NCI-H1694 (cell line): ENCODE measurements at regions not wholly inside any gene's neighbourhood (a gene's known extent, or its start where the extent isn't known, plus 50 kb on each side); places are given as distances from the start of the nearest gene placed in this dataset.
"Not testable (repeated sequence)": the region's sequence is repeated elsewhere in the genome, so short reads cannot be mapped to it uniquely, and the experiment has no call there.

Experiments used
- DNase-seq: peaks from one replicate; lab custom pipeline; 2025; lab: John Stamatoyannopoulos, UW

DNA sequence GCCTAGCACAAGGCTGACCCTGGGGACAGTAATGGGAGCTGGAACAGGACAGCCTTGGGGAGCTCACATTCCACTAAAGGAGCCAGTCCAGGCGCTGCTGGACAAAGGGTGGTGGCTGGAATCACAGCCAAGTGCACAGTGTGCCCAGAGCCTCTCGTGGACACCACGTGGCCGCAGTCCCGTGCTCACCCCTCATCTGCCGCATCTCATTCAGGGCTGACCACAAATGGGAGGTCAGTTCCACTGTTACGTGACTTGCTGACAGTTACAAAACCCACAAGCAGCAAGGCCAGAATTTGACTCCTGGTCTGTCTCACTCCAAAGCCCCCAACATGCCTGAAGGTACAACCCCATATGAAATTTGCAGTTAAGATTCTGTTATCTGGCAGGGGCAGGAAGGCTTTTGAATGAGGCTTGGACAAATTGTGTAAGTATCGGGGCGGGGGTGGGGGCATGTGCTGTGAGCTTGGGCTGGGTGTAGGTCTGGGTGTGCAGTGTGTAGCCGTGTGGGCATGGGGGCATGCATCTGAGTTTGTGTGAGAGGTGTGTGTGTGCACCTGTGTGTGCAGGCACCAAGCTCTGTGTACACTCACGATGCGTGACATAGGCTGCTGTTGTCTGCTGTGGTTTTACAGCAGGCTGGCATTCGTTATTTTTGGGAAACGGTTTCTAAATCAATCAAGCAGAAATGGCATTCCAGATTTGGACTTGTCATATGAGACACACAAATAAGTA lies 301.7 kb downstream of the BRD1 start:
- DNase-seq, result no peak

DNA sequence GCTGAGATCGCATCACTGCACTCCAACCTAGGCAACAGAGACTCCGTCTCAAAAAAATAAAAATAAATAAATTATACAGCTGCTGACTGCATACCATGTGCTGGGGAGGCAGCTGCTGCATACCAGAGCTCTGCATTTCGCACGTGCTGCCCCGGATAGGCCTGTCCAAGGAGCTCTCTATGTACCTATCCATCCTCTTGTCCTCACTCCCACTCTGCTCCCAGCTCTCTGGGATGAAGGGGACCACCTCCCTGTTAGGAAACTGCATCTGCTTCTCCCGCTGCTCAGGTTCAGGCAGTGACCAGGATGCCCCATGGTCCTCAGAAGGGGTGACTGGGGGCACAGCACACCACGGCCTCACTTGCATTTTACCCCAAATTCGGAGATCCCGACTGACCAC lies 302.3 kb downstream of the BRD1 start:
- DNase-seq, result no peak

DNA sequence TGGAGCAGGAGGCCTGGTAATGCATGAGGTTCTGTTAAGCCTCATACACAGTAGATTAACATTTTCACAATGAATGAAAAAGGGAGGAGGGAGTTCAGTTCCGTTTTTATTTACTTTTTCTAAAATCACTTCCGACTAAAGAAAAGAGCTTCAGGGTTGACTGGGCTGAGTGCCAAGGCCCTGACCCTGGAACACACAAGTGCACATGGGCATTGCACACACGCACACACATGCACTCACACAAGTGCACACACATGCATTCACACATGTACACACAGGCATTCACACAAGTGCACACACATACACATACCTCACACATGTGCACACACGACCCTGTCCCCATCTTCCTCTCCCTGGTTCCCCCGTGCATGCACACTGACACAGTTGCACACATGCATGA lies 303.3 kb downstream of the BRD1 start:
- no peak for DNase-seq

DNA sequence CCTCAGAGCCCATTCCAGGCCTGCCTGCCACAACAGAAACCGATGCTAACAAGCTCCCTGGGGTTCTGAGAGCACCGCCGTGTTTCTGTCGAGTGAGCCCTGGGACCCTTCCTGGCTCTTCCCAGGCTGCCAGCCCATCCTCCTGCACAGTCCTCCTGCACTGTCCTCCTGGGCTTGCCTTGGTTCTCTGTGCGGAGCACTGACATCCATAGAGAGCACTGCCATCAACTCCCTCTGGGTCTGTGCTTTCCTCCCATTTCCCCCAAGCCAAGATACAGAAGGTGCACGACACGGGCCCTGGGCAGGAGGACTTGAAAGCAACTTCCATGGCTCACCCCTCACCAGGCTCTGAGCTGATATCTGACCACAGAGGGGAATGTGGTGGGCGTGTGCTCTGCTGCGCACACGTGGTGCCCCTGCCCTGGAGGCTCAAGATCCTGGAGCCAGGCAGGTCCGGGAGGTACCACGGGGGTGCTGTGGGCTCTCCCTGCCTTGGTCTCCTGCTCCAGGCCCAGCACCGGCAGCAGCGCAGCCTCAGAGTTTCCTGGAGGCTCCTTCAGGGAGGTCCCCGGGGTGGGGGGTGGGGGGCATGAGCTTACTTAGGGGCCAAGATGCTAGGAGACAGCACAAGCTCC lies 304.2 kb downstream of the BRD1 start:
- no peak for DNase-seq

DNA sequence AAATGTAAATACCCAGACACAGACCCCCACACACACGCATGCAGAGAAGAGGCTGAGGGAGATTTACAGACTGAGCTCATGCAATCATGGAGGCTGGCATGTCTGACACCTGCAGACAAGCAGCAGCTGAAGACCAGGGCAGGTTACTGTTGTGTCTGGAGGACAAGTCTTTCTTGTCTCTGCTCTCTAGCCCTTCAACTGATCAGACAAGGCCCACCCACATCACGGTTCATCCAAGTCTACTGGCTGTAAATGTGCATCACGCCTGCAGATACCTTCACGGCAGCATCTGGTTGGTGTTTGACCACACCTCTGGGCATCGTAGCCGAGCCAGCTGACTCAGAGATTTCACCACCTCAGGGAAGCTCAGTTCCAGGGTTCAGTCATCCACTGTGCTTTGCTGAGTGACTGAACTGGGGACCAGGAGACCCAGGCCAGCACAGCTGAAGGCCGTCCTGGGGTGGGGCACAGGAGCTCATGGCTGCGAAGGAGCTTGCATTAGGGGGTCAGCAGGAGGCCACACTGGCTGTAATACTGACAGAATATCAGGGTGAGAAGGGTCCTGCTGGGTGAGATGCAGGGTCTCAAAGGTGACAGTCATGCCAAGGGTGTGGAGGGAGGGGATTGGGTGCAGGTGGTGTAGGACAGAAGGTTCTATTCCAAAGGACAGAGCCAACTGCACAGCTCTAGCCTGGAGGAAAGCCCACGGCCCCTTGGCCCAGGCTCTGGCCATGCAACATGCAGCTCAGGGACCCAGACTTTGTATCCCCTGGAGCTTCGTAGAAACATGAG lies 304.9 kb downstream of the BRD1 start:
- DNase-seq, result no peak

DNA sequence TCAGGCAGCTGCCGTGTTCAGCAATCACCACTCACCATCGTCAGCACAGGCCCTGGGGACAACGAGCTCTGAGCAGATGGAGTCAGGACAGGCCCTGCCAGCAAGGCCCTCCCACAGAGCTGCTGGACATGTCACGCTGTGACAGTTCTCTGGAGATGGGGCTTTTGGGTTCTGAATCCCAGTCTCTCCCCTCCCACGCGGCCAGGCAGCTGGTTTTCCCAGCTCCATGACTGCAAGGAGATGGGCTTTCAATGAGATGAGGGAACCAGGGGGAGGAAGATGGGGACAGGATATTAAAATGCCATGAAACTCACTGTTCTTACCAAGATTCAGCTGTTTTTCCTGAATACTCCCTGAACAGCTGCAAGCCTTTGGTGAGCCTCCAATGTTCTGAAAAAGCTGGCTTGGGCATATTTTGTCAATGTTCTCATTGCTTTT lies 305.9 kb downstream of the BRD1 start:
- no peak for DNase-seq

DNA sequence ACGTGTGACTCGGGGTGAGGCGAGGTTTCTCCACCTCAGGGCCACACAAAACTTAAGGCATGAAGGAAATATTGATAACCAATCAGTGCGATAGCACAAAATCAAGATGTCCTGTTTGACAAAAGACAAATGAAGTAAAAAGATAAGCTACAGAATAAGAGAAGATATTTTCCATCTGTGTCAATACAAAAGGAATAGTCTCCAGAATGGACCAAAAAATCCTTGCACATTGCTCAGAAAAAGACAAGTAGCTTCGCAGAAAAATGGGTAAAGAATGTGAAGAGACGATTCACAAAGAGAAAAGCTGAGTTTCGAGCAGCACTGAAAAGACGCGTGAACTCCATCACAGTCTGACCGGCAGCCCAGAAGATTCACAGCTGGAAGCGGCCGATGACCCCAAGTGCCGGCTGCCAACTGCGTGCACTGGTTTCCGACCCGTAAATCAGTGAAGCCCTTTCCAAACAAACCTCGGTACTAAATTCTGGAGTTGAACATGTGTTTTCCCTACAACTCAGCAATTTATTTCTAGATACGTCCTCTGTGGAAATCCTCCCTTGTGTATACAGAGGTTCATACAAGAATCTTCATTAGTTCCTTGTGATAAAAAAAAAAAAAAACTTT lies 308.4 kb downstream of the BRD1 start:
- no peak for DNase-seq

DNA sequence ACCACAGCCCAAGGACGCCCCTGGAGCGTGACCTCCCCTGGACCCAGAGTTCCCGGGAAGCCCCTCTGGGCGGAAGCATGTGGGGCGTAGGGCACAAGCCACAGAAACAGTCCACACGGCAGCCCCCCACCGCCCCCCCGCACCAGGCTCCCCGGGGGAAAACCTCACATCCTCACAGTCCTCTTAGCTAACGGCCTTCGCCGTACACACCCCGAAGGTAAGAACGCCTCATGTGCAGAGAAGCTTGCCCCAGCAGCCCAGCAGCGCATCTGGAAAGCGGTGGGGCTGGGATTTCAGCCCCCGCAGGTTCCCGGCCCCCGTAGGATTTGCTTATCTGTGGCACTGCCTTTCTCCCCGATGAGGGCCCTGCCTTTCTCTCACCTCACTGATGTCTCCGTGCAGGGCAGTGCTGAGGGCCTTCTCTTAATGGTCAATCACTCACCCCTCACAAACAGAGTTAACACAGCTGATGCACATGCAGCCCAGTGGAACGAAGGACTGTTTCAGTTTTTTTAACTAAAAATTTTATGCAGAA lies 309.2 kb downstream of the BRD1 start:
- DNase-seq, result no peak

DNA sequence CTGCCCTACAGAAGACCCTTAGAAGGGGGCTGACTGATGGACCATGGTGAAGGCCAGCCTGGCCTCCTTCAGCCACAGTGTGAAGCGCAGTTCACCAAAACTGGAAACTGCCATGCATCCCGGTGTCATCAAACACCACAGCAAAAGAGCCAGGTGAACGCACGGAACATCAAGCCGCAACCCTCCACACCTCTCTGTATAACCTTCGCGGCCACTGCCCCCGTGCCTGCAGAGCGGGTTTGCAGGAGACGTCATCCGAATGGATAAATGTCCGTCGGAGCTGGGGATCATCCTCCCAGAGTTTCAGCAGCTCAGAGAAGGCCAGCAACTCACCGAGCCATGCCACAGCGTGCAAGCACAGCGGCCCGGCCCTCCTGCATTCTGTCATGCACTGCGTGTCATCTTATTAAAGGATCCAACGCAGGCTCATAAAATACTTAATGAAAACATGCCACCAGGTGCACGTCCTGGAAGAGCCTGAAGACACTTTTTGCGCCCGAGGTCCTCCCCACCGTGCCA lies 309.9 kb downstream of the BRD1 start:
- no peak for DNase-seq

DNA sequence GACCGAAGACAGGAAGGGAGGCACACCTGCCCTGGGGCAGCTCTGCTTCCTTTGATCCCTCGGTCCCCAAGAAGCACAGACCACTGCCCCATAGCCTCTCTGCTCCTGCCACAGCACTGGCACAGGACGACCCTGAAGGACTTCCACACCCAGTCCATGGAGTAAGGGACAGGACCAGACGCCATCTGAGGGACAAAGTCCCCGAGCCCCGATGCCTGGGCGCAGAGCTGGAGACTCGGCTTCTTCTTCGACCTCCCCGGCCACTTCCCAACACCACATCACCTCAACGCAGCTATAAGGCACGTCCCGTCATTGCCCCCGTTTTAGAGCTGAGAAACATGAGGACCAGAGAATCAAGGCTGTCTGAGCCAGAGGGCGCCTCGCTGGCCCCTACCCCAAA lies 310.5 kb downstream of the BRD1 start:
- DNase-seq, result no peak

DNA sequence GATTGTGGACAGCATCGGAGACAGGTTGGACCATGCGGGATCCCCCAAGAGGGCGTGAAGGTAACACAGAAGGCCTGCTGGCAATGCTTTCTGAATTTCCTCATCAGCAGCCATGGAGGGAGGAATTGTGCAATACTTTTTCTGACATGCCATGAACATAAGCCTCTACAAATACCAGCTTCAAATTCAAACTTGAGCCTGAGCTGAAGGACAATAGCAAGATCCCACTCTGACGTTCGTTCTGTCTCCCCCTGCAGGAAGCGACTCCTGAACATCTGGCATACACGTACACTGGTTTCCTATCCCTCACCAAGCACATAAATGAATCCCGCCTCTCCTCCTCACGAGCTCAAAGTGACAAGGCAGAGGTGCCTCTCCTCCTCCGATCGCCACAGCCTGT lies 312.2 kb downstream of the BRD1 start:
- DNase-seq, result peak; percentile 1

DNA sequence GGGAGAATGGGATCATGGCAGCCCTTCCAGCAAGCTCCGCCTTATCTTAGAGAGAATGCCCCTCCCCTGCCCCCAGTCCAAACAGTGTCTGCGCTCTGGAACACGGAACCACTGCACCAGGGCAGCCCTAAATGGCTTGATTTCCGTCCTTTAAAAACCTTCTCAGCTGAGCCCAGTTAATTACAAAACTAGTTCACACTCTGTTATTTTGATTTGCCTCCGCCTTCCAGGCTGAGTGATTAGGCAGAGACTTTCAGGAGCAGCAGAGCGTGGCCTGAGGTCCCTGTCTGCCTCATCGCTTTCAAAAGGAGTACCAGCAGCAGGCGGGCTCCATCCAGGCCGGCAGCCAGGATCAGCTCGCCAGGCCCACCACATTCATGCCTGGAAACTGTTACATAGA lies 313.0 kb downstream of the BRD1 start:
- no peak for DNase-seq

DNA sequence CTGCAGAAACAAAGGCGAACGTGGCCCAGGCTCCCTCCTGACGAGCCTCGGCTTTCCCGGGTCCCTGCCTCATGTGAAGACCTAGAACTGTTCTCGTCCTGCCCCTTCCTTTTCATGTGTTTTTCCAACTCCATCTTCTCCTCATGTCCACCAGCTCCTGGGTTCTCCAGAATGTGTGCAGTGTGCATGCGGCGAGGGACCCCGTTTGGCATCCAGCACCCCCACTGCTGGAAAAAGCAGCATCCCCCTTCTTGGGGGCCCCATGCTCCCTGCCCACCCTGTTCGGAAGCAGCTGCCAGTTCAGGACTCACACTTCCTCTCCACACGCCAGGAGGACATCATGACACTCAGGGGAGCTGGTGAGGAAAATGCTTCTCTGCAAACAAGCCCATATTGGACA lies 313.5 kb downstream of the BRD1 start:
- DNase-seq, result no peak

DNA sequence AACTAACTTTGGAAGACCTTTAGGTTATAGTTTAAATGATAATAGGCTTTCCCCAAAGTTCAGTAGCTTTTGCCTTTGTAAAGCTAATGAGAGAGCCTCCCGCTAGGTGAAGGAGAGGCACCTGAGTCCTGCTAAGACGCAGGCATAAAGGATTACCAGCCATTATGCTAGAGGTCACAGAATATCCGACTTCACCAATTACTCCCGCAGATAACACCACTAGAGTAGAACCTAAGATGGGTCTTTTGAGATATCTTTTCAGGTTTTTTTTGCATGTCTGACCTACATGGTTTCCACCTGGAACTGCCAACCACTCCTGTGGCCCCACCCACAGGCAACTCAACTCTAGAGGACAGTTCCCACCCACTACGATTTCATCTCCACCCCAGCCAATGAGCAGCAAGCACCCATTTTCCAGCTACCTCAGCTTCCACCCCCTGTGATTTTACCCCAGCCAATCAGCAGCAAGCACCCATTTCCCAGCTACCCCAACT lies 314.3 kb downstream of the BRD1 start:
- no peak for DNase-seq

DNA sequence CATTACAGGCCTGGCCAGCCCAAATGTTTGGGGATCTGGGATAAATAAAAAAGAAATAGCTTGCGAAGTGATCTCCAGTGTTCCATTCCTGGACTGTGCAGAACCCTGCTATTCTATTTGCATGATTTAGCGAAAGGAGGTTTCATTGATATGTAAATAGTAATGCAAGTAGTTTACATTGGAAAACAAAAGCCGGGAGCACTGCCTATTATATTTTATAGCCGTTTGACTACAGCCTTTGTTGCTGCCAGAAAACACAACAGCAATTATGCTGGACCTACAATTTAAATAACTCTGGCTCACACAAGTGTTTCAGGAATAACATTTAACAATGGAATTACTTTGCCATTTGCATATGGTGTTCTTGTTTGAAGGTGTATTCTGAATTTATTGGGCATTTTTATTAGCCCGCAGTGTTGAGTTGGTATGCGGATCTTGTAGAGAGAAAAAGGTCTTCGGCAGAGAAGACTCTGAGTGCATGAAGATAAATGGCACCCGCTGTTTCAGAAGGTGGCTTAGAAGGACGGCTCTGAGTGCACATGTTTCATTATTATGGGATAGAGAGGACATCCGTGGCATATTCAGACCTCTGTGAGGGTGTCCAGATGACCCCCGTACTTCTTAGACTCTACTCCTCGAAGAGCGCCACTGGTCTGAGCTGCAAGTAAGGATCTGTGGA lies 315.0 kb downstream of the BRD1 start:
- DNase-seq, result no peak

DNA sequence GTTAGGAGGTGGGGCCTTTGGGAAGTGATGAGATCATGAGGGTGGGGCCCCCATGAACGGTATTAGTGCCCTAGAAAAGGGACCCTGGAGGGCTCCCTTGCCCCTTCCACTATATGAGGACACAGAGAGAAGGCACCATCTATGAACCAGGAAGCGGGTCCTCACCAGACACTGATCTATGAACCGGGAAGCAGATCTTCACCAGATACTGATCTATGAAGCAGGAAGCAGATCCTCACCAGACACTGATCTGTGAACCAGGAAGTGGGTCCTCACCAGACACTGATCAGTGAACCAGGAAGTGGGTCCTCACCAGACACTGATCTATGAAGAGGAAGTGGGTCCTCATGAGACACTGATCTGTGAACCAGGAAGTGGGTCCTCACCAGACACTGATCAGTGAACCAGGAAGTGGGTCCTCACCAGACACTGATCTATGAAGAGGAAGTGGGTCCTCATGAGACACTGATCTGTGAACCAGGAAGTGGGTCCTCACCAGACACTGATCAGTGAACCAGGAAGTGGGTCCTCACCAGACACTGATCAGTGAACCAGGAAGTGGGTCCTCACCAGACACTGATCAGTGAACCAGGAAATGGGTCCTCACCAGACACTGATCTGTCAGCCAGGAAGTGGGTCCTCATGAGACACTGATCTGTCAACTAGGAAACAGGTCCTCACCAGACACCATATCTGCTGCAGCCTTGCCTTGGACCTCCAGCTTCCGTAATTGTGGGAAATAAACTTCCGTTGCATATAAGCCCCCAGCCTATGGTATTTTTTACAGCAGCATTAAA lies 316.1 kb downstream of the BRD1 start:
- not testable (repeated sequence) for DNase-seq

DNA sequence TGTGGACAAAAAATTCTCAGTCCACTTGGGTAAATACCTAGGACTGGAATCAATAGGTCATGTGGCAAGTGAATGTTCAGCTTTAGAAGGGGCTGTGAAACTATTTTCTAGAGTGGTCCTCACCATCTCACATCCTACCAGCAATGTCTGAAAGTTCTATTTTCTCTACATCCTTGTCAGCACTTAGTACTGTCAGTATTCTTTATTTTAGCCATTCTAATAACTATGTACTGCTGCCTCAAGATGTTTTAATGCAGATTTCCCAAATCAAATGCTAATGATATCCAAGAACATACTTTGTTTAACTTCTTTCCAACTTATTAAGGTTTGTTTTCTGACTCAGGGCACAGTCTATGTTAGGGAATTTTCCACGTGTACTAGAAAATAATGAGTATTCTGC lies 317.0 kb downstream of the BRD1 start:
- DNase-seq, result no peak

DNA sequence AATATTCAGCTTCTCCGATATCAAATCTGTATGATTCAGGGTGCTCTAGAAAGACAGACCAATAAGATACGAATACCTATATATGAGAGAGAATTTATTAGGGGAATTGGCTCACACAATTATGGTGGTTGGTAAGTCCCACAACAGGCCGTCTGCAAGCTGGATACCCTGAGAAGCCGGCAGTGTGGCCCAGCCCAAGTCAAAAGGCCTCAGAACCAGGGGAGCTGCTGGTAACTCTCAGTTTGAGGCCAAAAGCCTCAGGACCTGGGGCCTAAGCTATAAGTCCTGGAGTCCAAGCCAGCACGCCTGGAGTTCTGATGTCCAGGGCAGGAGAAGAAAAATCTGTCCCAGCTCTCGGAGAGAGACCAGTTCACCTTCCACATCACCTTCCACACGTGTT lies 318.7 kb downstream of the BRD1 start:
- DNase-seq, result no peak

DNA sequence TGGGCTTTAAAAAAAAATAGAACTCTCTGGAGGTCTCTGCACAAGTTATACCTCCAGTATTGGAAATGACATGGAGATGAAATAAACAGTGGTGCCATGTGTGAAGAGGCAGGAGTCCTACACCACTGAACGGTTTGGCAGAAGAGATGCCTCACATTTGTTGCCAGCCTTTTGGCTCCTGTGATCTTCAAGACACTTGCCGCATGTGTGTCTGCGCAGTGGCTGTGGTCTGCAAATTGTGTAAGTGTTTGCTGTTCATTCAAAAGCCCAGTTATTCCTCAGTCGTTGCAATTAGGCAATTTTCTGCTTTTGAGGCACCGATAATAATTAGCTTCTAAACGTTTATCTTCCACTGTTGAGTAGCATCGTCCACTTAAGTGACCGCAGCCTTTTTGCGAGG lies 319.1 kb downstream of the BRD1 start:
- DNase-seq, result no peak

DNA sequence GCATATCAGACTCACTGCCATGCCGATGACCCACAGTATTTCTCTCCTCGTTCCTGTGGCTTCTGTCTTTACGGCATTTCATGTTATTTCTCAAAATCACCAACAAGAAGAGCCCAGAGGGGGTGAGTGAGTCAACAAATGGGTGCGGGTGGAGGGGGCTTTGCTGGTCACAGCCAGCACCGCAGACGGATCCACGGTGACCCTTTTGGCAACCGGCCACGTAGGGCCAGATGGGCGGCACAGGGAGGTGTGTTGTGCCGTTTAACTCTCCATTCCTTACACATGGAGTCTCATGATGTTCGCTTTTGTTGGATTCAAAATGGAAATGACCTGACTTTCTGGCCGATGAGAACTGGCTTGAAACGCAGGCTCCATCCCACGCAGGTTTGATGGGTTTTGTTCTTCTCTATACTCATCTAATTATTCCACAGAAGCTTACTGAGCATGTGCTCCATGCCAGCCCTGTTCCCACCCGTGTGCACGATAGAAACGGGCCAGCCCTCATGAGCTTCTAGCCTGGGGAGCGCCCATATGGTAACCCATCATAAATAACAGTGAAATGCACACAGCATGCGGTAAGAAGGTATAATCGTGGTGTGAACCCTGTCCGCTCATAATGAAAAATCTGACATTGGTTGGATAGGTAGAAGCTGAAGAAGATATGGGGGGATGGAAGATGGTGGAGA lies 319.9 kb downstream of the BRD1 start:
- no peak for DNase-seq
